CD8-positive, alpha-beta memory T cell (primary cell): ENCODE measurements at regions not wholly inside any gene's neighbourhood (a gene's known extent, or its start where the extent isn't known, plus 50 kb on each side); places are given as distances from the start of the nearest gene placed in this dataset.

Experiments
- CTCF ChIA-PET: fragments of 350-600 bp; sonication (Branson Sonifier 250); formaldehyde crosslinking; loops from one replicate; lab custom pipeline; 2021; ENCODE audit warnings: antibody characterized with exemption; lab: Charles Lee
- POLR2A ChIA-PET: fragments of 350-600 bp; sonication (Branson Sonifier 250); formaldehyde crosslinking; loops from one replicate; lab custom pipeline; 2021; ENCODE audit warnings: antibody characterized with exemption; lab: Charles Lee
- DNase-seq, 5 donors: peaks; one replicate each; pipeline versions ENCODE4 v3.0.0 to v3.0.0-alpha.2; 2020 to 2022; ENCODE audit warnings: mixed read lengths in 1 of 5
- H3K27ac ChIP-seq: one replicate; pipeline ENCODE4 v1.7.0; 2013; ENCODE audit warnings: low read depth, mild to moderate bottlenecking, low read length, moderate library complexity
- H3K27me3 ChIP-seq: 2 replicates; pipeline ENCODE4 v1.7.0; 2013; ENCODE audit warnings: low read length, mild to moderate bottlenecking; ENCODE audit not compliant: insufficient read depth, poor library complexity, severe bottlenecking
- H3K36me3 ChIP-seq: 2 replicates; pipeline ENCODE4 v1.7.0; 2013; ENCODE audit warnings: mild to moderate bottlenecking, low read length, moderate library complexity; ENCODE audit not compliant: insufficient read depth
- H3K4me1 ChIP-seq: 2 replicates; pipeline ENCODE4 v1.7.0; 2013; ENCODE audit warnings: mild to moderate bottlenecking, low read length, moderate library complexity; ENCODE audit not compliant: insufficient read depth
- H3K4me3 ChIP-seq: 2 replicates; pipeline ENCODE4 v1.7.0; 2013; ENCODE audit warnings: mild to moderate bottlenecking, low read length
- H3K9me3 ChIP-seq: 2 replicates; pipeline ENCODE4 v1.7.0; 2013; ENCODE audit warnings: mild to moderate bottlenecking, low read length
- H3K27ac Mint-ChIP-seq, 8 donors: one replicate each; pipeline ENCODE4 v1.8.0; 2020 to 2021; ENCODE audit warnings: mixed read lengths in 8 of 8, mild to moderate bottlenecking in 6 of 8, inconsistent platforms in 3 of 8, moderate library complexity in 3 of 8
- H3K27me3 Mint-ChIP-seq, 2 donors: one replicate each; pipeline ENCODE4 v1.8.0; 2020 to 2021; ENCODE audit warnings: mixed read lengths in 2 of 2, mild to moderate bottlenecking in 1 of 2, moderate library complexity in 1 of 2
- H3K36me3 Mint-ChIP-seq, 3 donors: one replicate each; pipeline ENCODE4 v1.8.0; 2020 to 2021; ENCODE audit warnings: mixed read lengths in 3 of 3, inconsistent platforms in 1 of 3, mild to moderate bottlenecking in 1 of 3
- H3K4me1 Mint-ChIP-seq, 3 donors: one replicate each; pipeline ENCODE4 v1.8.0; 2020 to 2021; ENCODE audit warnings: mixed read lengths in 3 of 3, inconsistent platforms in 1 of 3, mild to moderate bottlenecking in 1 of 3
- H3K4me3 Mint-ChIP-seq, 7 donors: one replicate each; pipeline ENCODE4 v1.8.0; 2020 to 2021; ENCODE audit warnings: mixed read lengths in 7 of 7, mild to moderate bottlenecking in 6 of 7, moderate library complexity in 4 of 7, inconsistent platforms in 2 of 7
- H3K9me3 Mint-ChIP-seq, 5 donors: one replicate each; pipeline ENCODE4 v1.8.0; 2020 to 2022; ENCODE audit warnings: mixed read lengths in 5 of 5, mild to moderate bottlenecking in 3 of 5, moderate library complexity in 2 of 5, inconsistent platforms in 1 of 5

DNA sequence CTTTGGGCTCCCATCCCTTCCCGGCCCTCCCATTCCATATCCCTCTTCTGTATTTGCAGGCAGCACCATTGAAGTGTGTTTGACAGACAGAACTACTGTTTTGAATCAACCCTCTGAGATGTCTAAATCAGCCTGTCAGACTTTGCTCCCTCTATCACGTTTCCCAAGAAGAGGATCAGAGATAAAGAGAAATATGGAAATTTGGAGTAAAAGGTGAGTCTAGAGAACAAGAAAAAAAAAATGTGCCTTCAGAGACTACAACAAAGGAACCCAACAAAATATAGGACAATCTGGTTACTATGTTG lies 133.4 kb upstream of the NCK2 start:
- Mint-ChIP-seq H3K36me3 (no peaks in the 10 kb centered on the region), H3K27me3 (no peaks in the 10 kb centered on the region), H3K9me3 (no peaks in the 10 kb centered on the region), H3K4me3 (no peak overlapping the region), H3K4me1 (no peaks in the 10 kb centered on the region), H3K27ac (no peak overlapping the region)
- Histone ChIP-seq H3K4me3 (no peak overlapping the region), H3K27ac (no peak overlapping the region), H3K36me3 (no peaks in the 10 kb centered on the region), H3K27me3 (no peaks in the 10 kb centered on the region), H3K9me3 (no peaks in the 10 kb centered on the region), H3K4me1 (no peaks in the 10 kb centered on the region)
- POLR2A ChIA-PET, result no interaction called here
- CTCF ChIA-PET, result no interaction called here
- DNase-seq, result no peak

DNA sequence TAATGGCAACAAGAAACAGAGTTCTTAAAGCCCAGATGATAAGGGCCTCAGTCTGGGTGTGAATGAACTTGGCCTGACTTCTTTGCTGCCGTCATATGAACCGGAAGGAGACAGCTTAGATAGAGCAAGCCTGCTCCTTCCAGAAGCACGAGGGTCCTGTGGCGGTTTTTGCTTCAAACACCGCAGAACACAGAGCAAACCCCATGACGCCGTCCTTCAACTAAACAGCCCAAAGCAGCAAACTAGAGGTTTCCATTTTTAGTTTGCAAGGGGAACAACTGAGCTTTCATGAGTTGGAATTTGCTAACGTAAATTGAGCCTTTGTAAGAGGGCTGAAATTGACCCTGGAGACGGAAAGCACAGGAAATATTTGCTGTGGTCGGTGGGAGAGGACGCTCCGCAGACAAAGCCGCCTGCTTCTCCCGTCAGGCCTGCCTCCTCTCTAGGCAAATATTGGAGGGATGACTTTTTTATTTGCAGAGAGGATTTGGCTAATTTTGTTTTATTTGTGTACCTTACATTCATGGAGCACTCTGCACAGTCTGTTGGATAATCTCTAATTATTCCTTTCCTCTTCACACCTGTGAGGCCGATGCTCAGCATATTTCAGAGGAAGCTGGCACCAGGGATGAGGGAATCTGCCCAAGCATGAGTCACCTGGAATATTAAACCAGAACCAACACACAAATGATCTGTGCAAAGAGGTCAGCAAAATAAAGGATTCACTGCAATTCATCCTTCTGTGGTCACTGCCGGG lies 134.0 kb upstream of the NCK2 start:
- H3K4me3 Mint-ChIP-seq, result no peak overlapping the region
- CTCF ChIA-PET, result no interaction called here

DNA sequence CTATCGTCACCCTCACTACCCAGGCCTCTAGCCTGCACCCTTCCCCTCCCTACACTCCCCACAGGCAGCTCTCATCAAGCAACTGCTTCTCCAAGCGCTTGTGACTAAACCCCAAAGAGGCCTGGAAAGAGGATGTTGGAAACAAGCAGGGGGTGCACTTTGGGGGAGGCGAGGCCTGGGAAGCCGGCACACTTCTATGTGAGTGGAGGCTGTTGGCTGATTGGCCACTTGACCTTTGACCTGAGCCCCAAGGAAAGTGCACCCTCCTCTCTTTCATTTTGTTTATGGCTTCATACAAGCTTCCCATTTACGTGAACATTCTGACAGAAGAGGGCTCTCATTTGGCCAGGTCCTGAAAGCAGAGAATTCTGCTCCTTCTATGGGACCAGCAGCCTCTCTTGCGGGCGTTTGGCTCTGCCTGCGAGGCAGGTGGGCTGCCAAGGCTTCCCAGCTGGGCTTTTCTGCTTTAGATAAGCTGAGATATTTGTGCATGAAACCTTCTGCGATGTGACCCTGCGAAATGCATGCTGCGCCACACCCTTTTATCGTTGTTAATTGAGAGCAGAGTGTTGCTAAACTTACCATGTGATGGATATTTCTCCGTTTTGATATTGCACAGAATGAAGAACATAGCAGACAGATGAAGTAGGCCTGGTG lies 134.8 kb upstream of the NCK2 start:
- no peaks in the 10 kb centered on the region for H3K4me1 ChIP-seq
- no peaks in the 10 kb centered on the region for H3K9me3 ChIP-seq
- Mint-ChIP-seq H3K4me3 (no peak overlapping the region), H3K27me3 (no peaks in the 10 kb centered on the region), H3K36me3 (no peaks in the 10 kb centered on the region), H3K4me1 (no peaks in the 10 kb centered on the region), H3K27ac (peak overlapping the region in 1 of 8 donors; percentile 63), H3K9me3 (no peaks in the 10 kb centered on the region)
- no peak overlapping the region for H3K27ac ChIP-seq
- H3K27me3 ChIP-seq, result no peaks in the 10 kb centered on the region
- POLR2A ChIA-PET, result no interaction called here
- H3K36me3 ChIP-seq, result no peaks in the 10 kb centered on the region
- CTCF ChIA-PET, result no interaction called here
- DNase-seq, result no peak
- no peak overlapping the region for H3K4me3 ChIP-seq

More for the DNA sequence above, 134.0 kb upstream of the NCK2 start:
- DNase-seq, result no peak
- Mint-ChIP-seq H3K36me3 (no peaks in the 10 kb centered on the region), H3K27ac (peak overlapping the region in 1 of 8 donors; percentile 63), H3K9me3 (no peaks in the 10 kb centered on the region), H3K27me3 (no peaks in the 10 kb centered on the region), H3K4me1 (no peaks in the 10 kb centered on the region)
- Histone ChIP-seq H3K27me3 (no peaks in the 10 kb centered on the region), H3K27ac (no peak overlapping the region), H3K36me3 (no peaks in the 10 kb centered on the region), H3K9me3 (no peaks in the 10 kb centered on the region), H3K4me1 (no peaks in the 10 kb centered on the region), H3K4me3 (no peak overlapping the region)
- POLR2A ChIA-PET, result no interaction called here

DNA sequence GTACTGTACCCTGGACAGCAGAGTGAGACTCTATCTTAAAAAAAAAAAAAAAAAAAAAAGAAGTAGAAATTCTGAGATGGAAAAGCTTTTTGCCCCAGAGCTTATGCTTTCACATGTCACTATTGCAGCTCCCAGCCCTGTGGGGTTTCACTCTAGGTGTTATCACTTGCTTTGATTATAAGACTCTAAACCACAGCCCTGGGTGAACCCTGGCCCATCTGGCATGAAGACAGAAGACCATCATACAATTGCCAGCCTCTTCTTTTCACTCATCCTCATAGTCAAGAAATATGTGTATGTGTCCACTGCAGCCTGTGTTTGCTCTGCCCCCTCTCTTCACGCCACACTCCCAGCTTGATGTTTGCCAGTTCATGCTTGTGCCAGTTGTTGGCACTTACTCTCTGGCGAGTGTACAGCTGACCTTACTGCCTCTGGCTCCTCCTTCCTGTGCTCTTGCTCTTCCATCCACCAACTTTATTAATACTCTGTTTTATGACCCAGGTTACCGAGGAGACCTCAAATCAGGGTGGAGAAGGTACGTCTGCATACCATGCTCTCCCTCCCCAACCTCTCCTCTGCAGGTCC lies 136.7 kb upstream of the NCK2 start:
- Mint-ChIP-seq H3K4me1 (no peaks in the 10 kb centered on the region), H3K27ac (peak overlapping the region in 1 of 8 donors; percentile 13), H3K27me3 (no peaks in the 10 kb centered on the region), H3K4me3 (no peak overlapping the region), H3K36me3 (no peaks in the 10 kb centered on the region), H3K9me3 (no peaks in the 10 kb centered on the region)
- no peaks in the 10 kb centered on the region for H3K27me3 ChIP-seq
- POLR2A ChIA-PET, result interaction anchor here (0.6 kb wide), 1 partner anchor 11 kb away, joined by 3 read pairs; no protein-coding TSS in a partner anchor
- H3K4me3 ChIP-seq, result no peak overlapping the region
- H3K36me3 ChIP-seq, result no peaks in the 10 kb centered on the region
- no peaks in the 10 kb centered on the region for H3K4me1 ChIP-seq
- CTCF ChIA-PET, result no interaction called here
- H3K9me3 ChIP-seq, result no peaks in the 10 kb centered on the region
- no peak overlapping the region for H3K27ac ChIP-seq
- DNase-seq, result no peak

DNA sequence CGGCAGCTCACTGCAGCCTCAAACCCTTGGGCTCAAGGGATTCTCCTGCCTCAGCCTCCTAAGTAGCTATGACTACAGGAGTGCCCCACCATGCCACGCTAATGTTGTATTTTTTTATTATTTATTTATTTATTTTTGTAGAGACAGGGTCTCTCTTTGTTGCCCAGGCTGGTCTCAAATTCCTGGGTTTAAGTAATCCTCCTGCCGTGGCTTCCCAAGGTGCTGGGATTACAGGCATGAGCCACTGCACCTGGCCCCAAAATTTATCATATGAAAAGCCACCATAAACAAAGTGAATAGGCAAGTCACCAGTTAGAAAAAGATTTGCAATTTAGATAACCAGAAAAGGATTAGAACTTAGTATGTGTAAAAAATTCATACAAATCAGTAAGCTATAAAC lies 138.6 kb upstream of the NCK2 start:
- no peaks in the 10 kb centered on the region for H3K4me1 Mint-ChIP-seq
- no peak overlapping the region for H3K4me3 Mint-ChIP-seq
- H3K4me3 ChIP-seq, result no peak overlapping the region
- CTCF ChIA-PET, result no interaction called here
- H3K4me1 ChIP-seq, result no peaks in the 10 kb centered on the region
- no peaks in the 10 kb centered on the region for H3K36me3 Mint-ChIP-seq
- POLR2A ChIA-PET, result no interaction called here
- H3K27ac ChIP-seq, result no peak overlapping the region
- no peaks in the 10 kb centered on the region for H3K27me3 ChIP-seq
- H3K9me3 ChIP-seq, result no peaks in the 10 kb centered on the region
- DNase-seq, result no peak
- H3K36me3 ChIP-seq, result no peaks in the 10 kb centered on the region
- no peak overlapping the region for H3K27ac Mint-ChIP-seq
- peaks cover 0 to 3% of the 10 kb centered on the region in 2 donors for H3K27me3 Mint-ChIP-seq
- no peaks in the 10 kb centered on the region for H3K9me3 Mint-ChIP-seq

DNA sequence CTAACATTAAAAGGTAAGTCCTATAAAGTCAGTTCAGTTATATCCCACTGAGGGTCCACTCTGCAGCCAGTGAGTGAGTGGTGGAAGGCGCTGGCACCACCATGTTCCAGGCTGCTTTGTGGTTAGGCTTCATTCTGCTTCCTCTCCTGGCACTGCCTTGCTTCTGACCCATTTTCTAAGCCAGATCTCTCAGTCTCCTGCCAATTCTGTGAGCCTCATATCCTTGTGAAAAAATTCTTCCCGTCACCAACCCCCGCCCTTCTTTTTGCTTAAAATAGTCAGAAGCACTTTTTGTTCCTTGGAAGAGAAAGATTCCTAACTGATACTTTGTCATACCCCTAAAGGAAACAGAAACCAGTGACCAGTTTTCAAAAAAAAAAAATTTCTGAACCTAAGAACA lies 139.8 kb upstream of the NCK2 start:
- no peak for DNase-seq
- POLR2A ChIA-PET, result no interaction called here

DNA sequence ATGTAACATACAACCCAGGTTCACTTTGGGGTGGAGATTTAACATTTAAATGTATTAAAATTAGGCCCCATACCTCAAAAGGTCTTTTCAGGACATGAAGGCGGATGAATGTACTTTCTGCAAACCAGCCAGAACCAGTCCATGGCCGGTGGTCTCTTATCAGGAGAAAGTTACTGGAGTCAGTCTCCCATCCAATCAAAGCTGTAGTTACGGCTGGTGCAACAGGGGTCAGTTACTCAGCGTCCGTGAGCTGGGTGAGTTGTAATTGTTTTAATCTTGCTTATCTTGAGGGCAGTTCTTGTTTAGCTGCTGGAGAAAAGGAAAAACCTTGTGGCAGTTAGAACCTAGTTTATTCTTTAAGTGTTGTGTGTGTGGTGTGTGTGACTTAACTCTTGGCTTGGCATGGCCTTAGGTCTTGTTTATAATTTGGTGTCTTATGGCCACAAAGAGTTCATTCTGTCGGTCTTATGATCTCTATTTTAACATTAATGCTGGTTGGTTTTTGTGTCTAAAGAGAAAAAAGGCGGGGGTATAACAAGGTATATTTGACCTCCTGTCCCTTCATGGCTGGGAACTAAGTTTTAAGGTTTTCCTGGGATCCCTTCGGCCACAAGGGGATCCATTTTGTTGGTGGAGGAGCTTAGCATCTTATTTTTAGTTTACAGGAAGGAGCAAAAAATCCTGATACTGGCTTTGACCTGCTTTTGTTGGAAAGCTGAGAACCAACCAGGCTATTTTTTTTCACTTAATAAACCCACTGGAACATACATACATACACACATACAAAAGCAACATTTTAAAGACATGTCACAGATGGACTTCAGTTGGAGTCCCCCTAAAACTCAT lies 143.5 kb upstream of the NCK2 start:
- H3K9me3 ChIP-seq, result no peaks in the 10 kb centered on the region
- Mint-ChIP-seq H3K27me3 (peaks cover 0 to 5% of the 10 kb centered on the region in 2 donors), H3K4me1 (no peaks in the 10 kb centered on the region), H3K36me3 (no peaks in the 10 kb centered on the region), H3K4me3 (no peak overlapping the region), H3K27ac (no peak overlapping the region), H3K9me3 (no peaks in the 10 kb centered on the region)
- H3K4me3 ChIP-seq, result no peak overlapping the region
- ChIA-PET CTCF (interaction anchor here (0.7 to 0.9 kb wide), 2 partner anchors 11 to 25 kb away, joined by 4 read pairs; no protein-coding TSS in a partner anchor), POLR2A (no interaction called here)
- H3K27ac ChIP-seq, result peak overlapping the region; percentile 74
- no peak for DNase-seq
- no peaks in the 10 kb centered on the region for H3K27me3 ChIP-seq
- H3K36me3 ChIP-seq, result no peaks in the 10 kb centered on the region
- no peaks in the 10 kb centered on the region for H3K4me1 ChIP-seq

More for the DNA sequence above, 139.8 kb upstream of the NCK2 start:
- H3K27me3 ChIP-seq, result no peaks in the 10 kb centered on the region
- no peaks in the 10 kb centered on the region for H3K4me1 Mint-ChIP-seq
- H3K27ac ChIP-seq, result no peak overlapping the region
- H3K4me1 ChIP-seq, result no peaks in the 10 kb centered on the region
- CTCF ChIA-PET, result no interaction called here
- no peaks in the 10 kb centered on the region for H3K9me3 ChIP-seq
- H3K9me3 Mint-ChIP-seq, result no peaks in the 10 kb centered on the region
- no peak overlapping the region for H3K4me3 ChIP-seq
- H3K27me3 Mint-ChIP-seq, result peaks cover 0 to 5% of the 10 kb centered on the region in 2 donors
- H3K36me3 Mint-ChIP-seq, result no peaks in the 10 kb centered on the region
- H3K36me3 ChIP-seq, result no peaks in the 10 kb centered on the region
- peak overlapping the region in 1 of 8 donors; percentile 44 for H3K27ac Mint-ChIP-seq
- no peak overlapping the region for H3K4me3 Mint-ChIP-seq

DNA sequence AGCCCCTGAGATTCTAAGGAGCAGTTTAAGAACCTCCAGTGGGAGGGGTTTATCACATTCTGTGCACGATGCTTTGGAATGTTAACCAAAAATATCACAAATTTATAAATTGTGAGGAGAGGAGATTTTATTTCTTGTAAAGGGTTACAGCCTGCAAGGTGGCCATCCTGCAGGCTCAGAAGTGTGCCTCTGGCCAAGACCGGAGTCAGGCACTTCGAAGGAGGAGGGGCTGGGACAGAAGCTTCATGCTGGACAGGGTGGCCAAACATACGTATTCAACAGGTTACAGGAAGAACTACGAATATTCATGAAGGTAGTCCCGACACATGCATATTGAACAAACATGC lies 144.1 kb upstream of the NCK2 start:
- Mint-ChIP-seq H3K9me3 (no peaks in the 10 kb centered on the region), H3K4me3 (no peak overlapping the region), H3K36me3 (no peaks in the 10 kb centered on the region), H3K27ac (no peak overlapping the region), H3K27me3 (peaks cover 0 to 5% of the 10 kb centered on the region in 2 donors), H3K4me1 (no peaks in the 10 kb centered on the region)
- Histone ChIP-seq H3K27ac (peak overlapping the region; percentile 74), H3K36me3 (no peaks in the 10 kb centered on the region), H3K9me3 (no peaks in the 10 kb centered on the region), H3K27me3 (no peaks in the 10 kb centered on the region), H3K4me1 (no peaks in the 10 kb centered on the region), H3K4me3 (no peak overlapping the region)
- no peak for DNase-seq
- ChIA-PET POLR2A (no interaction called here), CTCF (interaction anchor here (0.9 kb wide), 1 partner anchor 24 kb away, joined by 4 read pairs; no protein-coding TSS in a partner anchor)
